Astrocyte (in vitro differentiated cells and primary cell): ENCODE measurements at regions not wholly inside any gene's neighbourhood (a gene's known extent, or its start where the extent isn't known, plus 50 kb on each side); places are given as distances from the start of the nearest gene placed in this dataset.
A peak's percentile ranks its signal among the peaks of the same experiment; 100 is the strongest.

Experiments
- DNase-seq: peaks from one replicate; pipeline ENCODE4 v3.0.0-alpha.2; 2010; ENCODE audit warnings: low read depth
- FAIRE-seq: peaks from 2 replicates; lab custom pipeline; 2011; peaks lifted over from hg19 to GRCh38; lab: Jason Lieb, UNC
- H2AFZ ChIP-seq: 2 replicates; pipeline ENCODE4 v1.6.0; 2012; ENCODE audit warnings: low read depth, low read length, inconsistent platforms
- H3K27ac ChIP-seq: 2 replicates; pipeline ENCODE4 v1.5.1; 2011; ENCODE audit warnings: low read depth, low read length, inconsistent platforms
- H3K27me3 ChIP-seq: 2 replicates; pipeline ENCODE4 v1.6.0; 2011; ENCODE audit warnings: low read length, inconsistent platforms; ENCODE audit not compliant: insufficient read depth
- H3K36me3 ChIP-seq: 2 replicates; pipeline ENCODE4 v1.5.1; 2011; ENCODE audit warnings: low read length, inconsistent platforms; ENCODE audit not compliant: insufficient read depth
- H3K4me1 ChIP-seq: 2 replicates; pipeline ENCODE4 v1.5.1; 2011; ENCODE audit warnings: low read length, inconsistent platforms; ENCODE audit not compliant: insufficient read depth
- H3K4me2 ChIP-seq: 2 replicates; pipeline ENCODE4 v1.6.0; 2012; ENCODE audit warnings: low read length, inconsistent platforms
- H3K4me3 ChIP-seq: 2 replicates; pipeline ENCODE4 v1.5.1; 2011; ENCODE audit warnings: low read depth, mild to moderate bottlenecking, low read length, inconsistent platforms; ENCODE audit not compliant: insufficient read depth
- H3K79me2 ChIP-seq: 2 replicates; pipeline ENCODE4 v1.6.0; 2012; ENCODE audit warnings: mild to moderate bottlenecking, low read length, inconsistent platforms; ENCODE audit not compliant: insufficient read depth
- H3K9ac ChIP-seq: 2 replicates; pipeline ENCODE4 v1.6.0; 2012; ENCODE audit warnings: mild to moderate bottlenecking, low read length, inconsistent platforms
- H3K9me3 ChIP-seq: 2 replicates; pipeline ENCODE4 v1.5.1; 2012; ENCODE audit warnings: low read depth, mild to moderate bottlenecking, low read length, inconsistent platforms; ENCODE audit not compliant: insufficient read depth
- H4K20me1 ChIP-seq: 2 replicates; pipeline ENCODE4 v1.6.0; 2012; ENCODE audit warnings: low read length, inconsistent platforms; ENCODE audit not compliant: insufficient read depth
- H3K27ac Mint-ChIP-seq: one replicate; pipeline ENCODE4 v1.8.0; 2021; ENCODE audit warnings: mild to moderate bottlenecking, mixed read lengths; ENCODE audit not compliant: unreplicated experiment
- H3K27me3 Mint-ChIP-seq: one replicate; pipeline ENCODE4 v1.8.0; 2021; ENCODE audit warnings: low read depth, mixed read lengths; ENCODE audit not compliant: unreplicated experiment
- H3K36me3 Mint-ChIP-seq: one replicate; pipeline ENCODE4 v1.8.0; 2021; ENCODE audit warnings: low read depth, mixed read lengths; ENCODE audit not compliant: unreplicated experiment
- H3K4me1 Mint-ChIP-seq: one replicate; pipeline ENCODE4 v1.8.0; 2021; ENCODE audit warnings: low read depth, mixed read lengths; ENCODE audit not compliant: unreplicated experiment
- H3K4me3 Mint-ChIP-seq: one replicate; pipeline ENCODE4 v1.8.0; 2021; ENCODE audit warnings: mild to moderate bottlenecking, moderate library complexity, mixed read lengths; ENCODE audit not compliant: unreplicated experiment
- H3K9me3 Mint-ChIP-seq: one replicate; pipeline ENCODE4 v1.8.0; 2021; ENCODE audit warnings: mild to moderate bottlenecking, mixed read lengths; ENCODE audit not compliant: unreplicated experiment
- EZH2 ChIP-seq: IDR thresholded peaks from 2 replicates; pipeline ENCODE4 v1.6.1; 2012; ENCODE audit warnings: mild to moderate bottlenecking, low read length, inconsistent platforms; ENCODE audit not compliant: insufficient read depth
- TF ChIP-seq, protein P1 (sequence below): IDR thresholded peaks from 2 replicates; pipeline ENCODE4 v1.5.1; 2011; ENCODE audit warnings: low read depth, mild to moderate bottlenecking, inconsistent platforms, low read length, moderate library complexity; ENCODE audit not compliant: insufficient read depth

DNA sequence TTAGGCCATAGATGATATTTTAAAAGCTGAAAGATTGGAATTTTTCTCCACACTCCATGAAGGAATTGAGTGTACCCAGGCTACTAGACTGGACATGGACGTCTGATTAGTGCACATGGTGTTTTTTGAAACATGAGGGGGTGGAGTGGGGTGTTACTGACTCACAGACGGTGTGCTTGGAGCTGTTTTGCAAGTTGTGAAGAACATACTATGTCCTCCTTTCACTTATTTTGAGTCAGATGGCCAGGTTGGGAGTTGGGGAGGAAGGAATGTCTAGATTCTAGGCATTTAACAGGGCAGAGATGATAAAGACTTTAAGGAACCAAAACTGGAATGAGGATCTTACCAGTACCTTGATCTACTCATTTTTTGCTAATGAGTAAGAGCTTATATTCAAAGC is 158.1 kb upstream of the MTNR1B start:
- H3K27me3 ChIP-seq, result no peaks in the 10 kb centered on the region
- no peak overlapping the region for H2AFZ ChIP-seq
- Mint-ChIP-seq H3K36me3 (peaks cover 8% of the 10 kb centered on the region), H3K27ac (peak overlapping the region; percentile 77), H3K27me3 (no peaks in the 10 kb centered on the region), H3K4me1 (peaks cover 12% of the 10 kb centered on the region), H3K4me3 (no peak overlapping the region), H3K9me3 (peaks cover 2% of the 10 kb centered on the region)
- FAIRE-seq (no peak), DNase-seq (peak; percentile 14)
- H3K27ac ChIP-seq, result no peak overlapping the region
- no peak for TF ChIP-seq EZH2
- TF ChIP-seq, protein P1, sequence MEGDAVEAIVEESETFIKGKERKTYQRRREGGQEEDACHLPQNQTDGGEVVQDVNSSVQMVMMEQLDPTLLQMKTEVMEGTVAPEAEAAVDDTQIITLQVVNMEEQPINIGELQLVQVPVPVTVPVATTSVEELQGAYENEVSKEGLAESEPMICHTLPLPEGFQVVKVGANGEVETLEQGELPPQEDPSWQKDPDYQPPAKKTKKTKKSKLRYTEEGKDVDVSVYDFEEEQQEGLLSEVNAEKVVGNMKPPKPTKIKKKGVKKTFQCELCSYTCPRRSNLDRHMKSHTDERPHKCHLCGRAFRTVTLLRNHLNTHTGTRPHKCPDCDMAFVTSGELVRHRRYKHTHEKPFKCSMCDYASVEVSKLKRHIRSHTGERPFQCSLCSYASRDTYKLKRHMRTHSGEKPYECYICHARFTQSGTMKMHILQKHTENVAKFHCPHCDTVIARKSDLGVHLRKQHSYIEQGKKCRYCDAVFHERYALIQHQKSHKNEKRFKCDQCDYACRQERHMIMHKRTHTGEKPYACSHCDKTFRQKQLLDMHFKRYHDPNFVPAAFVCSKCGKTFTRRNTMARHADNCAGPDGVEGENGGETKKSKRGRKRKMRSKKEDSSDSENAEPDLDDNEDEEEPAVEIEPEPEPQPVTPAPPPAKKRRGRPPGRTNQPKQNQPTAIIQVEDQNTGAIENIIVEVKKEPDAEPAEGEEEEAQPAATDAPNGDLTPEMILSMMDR, result no peak
- H3K79me2 ChIP-seq, result no peaks in the 10 kb centered on the region
- H3K4me3 ChIP-seq, result no peak overlapping the region
- H3K9me3 ChIP-seq, result no peaks in the 10 kb centered on the region
- H3K9ac ChIP-seq, result no peak overlapping the region
- H3K4me2 ChIP-seq, result no peak overlapping the region
- H3K36me3 ChIP-seq, result no peaks in the 10 kb centered on the region
- H4K20me1 ChIP-seq, result no peaks in the 10 kb centered on the region
- H3K4me1 ChIP-seq, result no peaks in the 10 kb centered on the region

DNA sequence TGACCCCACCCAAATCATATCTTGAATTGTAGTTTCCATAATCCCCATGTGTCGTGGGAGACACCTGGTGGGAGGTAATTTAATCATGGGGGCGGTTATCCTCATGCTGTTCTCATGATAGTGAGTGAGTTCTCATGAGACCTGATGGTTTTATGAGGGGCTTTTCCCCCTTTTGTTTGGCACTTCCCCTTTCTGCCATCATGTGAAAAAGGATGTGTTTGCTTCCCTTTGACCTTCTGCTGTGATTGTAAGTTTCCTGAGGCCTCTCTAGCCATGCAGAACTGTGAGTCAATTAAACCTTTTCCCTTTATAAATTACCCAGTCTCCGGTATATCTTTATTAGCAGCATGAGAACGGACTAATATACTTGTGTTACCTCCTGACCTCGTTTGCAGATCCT is 156.6 kb upstream of the MTNR1B start:
- FAIRE-seq, result no peak

DNA sequence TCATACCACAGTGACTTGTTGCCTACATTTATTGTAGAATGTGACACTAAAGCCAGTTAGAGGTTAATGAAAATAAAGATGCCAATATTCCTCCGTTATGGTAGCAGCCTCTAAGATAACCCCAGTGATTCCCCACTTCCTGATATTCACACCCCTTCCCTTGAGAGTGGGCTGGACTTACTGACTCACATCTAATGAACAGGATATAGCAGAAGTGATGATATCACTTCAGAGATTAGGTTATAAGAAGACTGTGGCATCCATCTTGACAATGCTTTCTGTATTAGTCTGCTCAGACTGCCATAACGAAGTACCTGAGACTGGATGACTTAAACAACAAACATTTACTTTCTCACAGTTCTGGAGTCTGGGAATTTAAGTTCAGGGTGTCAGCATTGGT is 149.6 kb upstream of the MTNR1B start:
- H3K4me3 ChIP-seq, result no peak overlapping the region
- Mint-ChIP-seq H3K4me3 (no peak overlapping the region), H3K27ac (no peak overlapping the region), H3K27me3 (no peaks in the 10 kb centered on the region), H3K36me3 (peaks cover 3% of the 10 kb centered on the region), H3K9me3 (no peaks in the 10 kb centered on the region), H3K4me1 (peaks cover 6% of the 10 kb centered on the region)
- H4K20me1 ChIP-seq, result no peaks in the 10 kb centered on the region
- TF ChIP-seq EZH2, result no peak
- TF ChIP-seq, protein P1, result no peak
- H3K27me3 ChIP-seq, result no peaks in the 10 kb centered on the region
- H3K9ac ChIP-seq, result no peak overlapping the region
- H3K4me1 ChIP-seq, result no peaks in the 10 kb centered on the region
- no peak for FAIRE-seq
- no peak overlapping the region for H3K4me2 ChIP-seq
- no peaks in the 10 kb centered on the region for H3K36me3 ChIP-seq
- no peak overlapping the region for H3K27ac ChIP-seq
- H2AFZ ChIP-seq, result no peak overlapping the region
- no peaks in the 10 kb centered on the region for H3K79me2 ChIP-seq
- no peak for DNase-seq
- H3K9me3 ChIP-seq, result no peaks in the 10 kb centered on the region

More for the DNA sequence above, 156.6 kb upstream of the MTNR1B start:
- peaks cover 3% of the 10 kb centered on the region for H3K36me3 Mint-ChIP-seq
- Histone ChIP-seq H3K36me3 (no peaks in the 10 kb centered on the region), H3K27ac (no peak overlapping the region), H3K9me3 (no peaks in the 10 kb centered on the region), H3K9ac (no peak overlapping the region), H2AFZ (no peak overlapping the region), H3K4me3 (no peak overlapping the region), H3K79me2 (no peaks in the 10 kb centered on the region), H3K4me2 (no peak overlapping the region), H4K20me1 (no peaks in the 10 kb centered on the region), H3K4me1 (no peaks in the 10 kb centered on the region), H3K27me3 (no peaks in the 10 kb centered on the region)
- TF ChIP-seq, protein P1, result no peak
- TF ChIP-seq EZH2, result no peak
- H3K27me3 Mint-ChIP-seq, result no peaks in the 10 kb centered on the region
- H3K9me3 Mint-ChIP-seq, result peaks cover 2% of the 10 kb centered on the region
- H3K27ac Mint-ChIP-seq, result no peak overlapping the region
- DNase-seq, result no peak
- H3K4me3 Mint-ChIP-seq, result no peak overlapping the region
- peaks cover 16% of the 10 kb centered on the region for H3K4me1 Mint-ChIP-seq
